GM12878 (cell line): ENCODE measurements at regions not wholly inside any gene's neighbourhood (a gene's known extent, or its start where the extent isn't known, plus 50 kb on each side); places are given as distances from the start of the nearest gene placed in this dataset.

Source experiments
- ATAC-seq: fragments of 200-7000 bp; cut with Tn5 transposase; 3 replicates; pipeline ENCODE4 v1.9.1; 2020; ENCODE audit warnings: mild to moderate bottlenecking, moderate library complexity
- BruUV-seq: library from RNA; stranded (reverse); fragments of 400-500 nt; replicated peaks from 2 replicates; lab custom pipeline; 2021; lab: Mats Ljungman, UMichigan
- CTCF ChIA-PET: fragments of 300-600 bp; sonication (Branson Sonifier 250); formaldehyde crosslinking; extraction: SDS; loops from one replicate; lab custom pipeline; 2021; ENCODE audit warnings: inconsistent platforms; lab: Yijun Ruan, JAX
- POLR2A ChIA-PET: fragments of 350-600 bp; formaldehyde crosslinking; extraction: SDS; loops from one replicate; lab custom pipeline; 2021; ENCODE audit warnings: inconsistent platforms; lab: Charles Lee
- RAD21 ChIA-PET: fragments of 300-600 bp; sonication (Branson Sonifier 250); formaldehyde crosslinking; loops from one replicate; lab custom pipeline; 2023; ENCODE audit warnings: antibody characterized with exemption; ENCODE audit not compliant: unreplicated experiment; lab: Charles Lee
- SMC1A ChIA-PET: fragments of 300-600 bp; sonication (Branson Sonifier 250); formaldehyde crosslinking; loops from one replicate; lab custom pipeline; 2023; ENCODE audit not compliant: unreplicated experiment, uncharacterized antibody; lab: Charles Lee
- DNase-seq: peaks from one replicate; pipeline ENCODE4 v3.0.0-alpha.2; 2011; ENCODE audit warnings: low read depth, low spot score
- FAIRE-seq: peaks from 3 replicates; lab custom pipeline; 2011; peaks lifted over from hg19 to GRCh38; lab: Jason Lieb, UNC
- H2AFZ ChIP-seq: 2 replicates; pipeline ENCODE4 v1.6.0; 2011; ENCODE audit warnings: low read depth, low read length, control low read depth; ENCODE audit not compliant: control insufficient read depth
- H3K27ac ChIP-seq: 2 replicates; pipeline ENCODE4 v1.5.1; 2011; ENCODE audit warnings: control low read depth; ENCODE audit not compliant: control insufficient read depth, insufficient read depth
- H3K27me3 ChIP-seq, 2 experiments: replicated peaks in 1 of 2; 2 replicates each; pipeline versions ENCODE4 v1.6.0 to v1.6.1; 2011; ENCODE audit warnings: low read length in 1 of 2; ENCODE audit not compliant: control insufficient read depth in 2 of 2, insufficient read depth in 2 of 2
- H3K36me3 ChIP-seq, 2 experiments: 2 replicates each; pipeline ENCODE4 v1.5.1; 2011; ENCODE audit warnings: low read length in 1 of 2; ENCODE audit not compliant: control insufficient read depth in 2 of 2, insufficient read depth in 2 of 2
- H3K4me1 ChIP-seq: 2 replicates; pipeline ENCODE4 v1.6.1; 2011; ENCODE audit warnings: mild to moderate bottlenecking, low read length, moderate library complexity, mixed read lengths; ENCODE audit not compliant: control insufficient read depth, insufficient read depth
- H3K4me2 ChIP-seq: 2 replicates; pipeline ENCODE4 v1.6.0; 2011; ENCODE audit warnings: control low read depth; ENCODE audit not compliant: control insufficient read depth, insufficient read depth
- H3K4me3 ChIP-seq: fragments of 200-600 bp; sonication (generic); 2 replicates; pipeline ENCODE4 v1.5.1; 2016
- H3K79me2 ChIP-seq: 2 replicates; pipeline ENCODE4 v1.6.0; 2011; ENCODE audit warnings: low read length; ENCODE audit not compliant: control insufficient read depth, insufficient read depth
- H3K9ac ChIP-seq: 2 replicates; pipeline ENCODE4 v1.8.0; 2011; ENCODE audit warnings: low read length, control low read depth, mixed read lengths; ENCODE audit not compliant: control insufficient read depth, insufficient read depth
- H3K9me3 ChIP-seq: replicated peaks from 3 replicates; pipeline ENCODE4 v1.5.1; 2011; ENCODE audit warnings: mild to moderate bottlenecking, low read length; ENCODE audit not compliant: control insufficient read depth, insufficient read depth
- H4K20me1 ChIP-seq: 2 replicates; pipeline ENCODE4 v1.6.0; 2011; ENCODE audit not compliant: control insufficient read depth, insufficient read depth
- ATF7 ChIP-seq: fragments of 450-650 bp; IDR thresholded peaks from 2 replicates; pipeline ENCODE4 v1.6.1; 2016; ENCODE audit warnings: low read depth, mild to moderate bottlenecking
- BCL11A ChIP-seq: IDR thresholded peaks from 2 replicates; pipeline ENCODE4 v1.6.1; 2011; ENCODE audit warnings: low read depth, low read length
- EGR1 ChIP-seq, 2 experiments: IDR thresholded peaks; 1 replicate in 1 of 2; 2 replicates in 1 of 2; pipeline ENCODE4 v1.6.1; 2011 to 2012; ENCODE audit warnings: low read depth in 2 of 2, low read length in 2 of 2, borderline replicate concordance in 1 of 2, mild to moderate bottlenecking in 1 of 2, moderate library complexity in 1 of 2
- GATAD2B ChIP-seq: fragments of 450-650 bp; conservative IDR thresholded peaks from 2 replicates; pipeline ENCODE4 v1.6.1; 2017; ENCODE audit warnings: low read depth, mild to moderate bottlenecking, moderate library complexity
- KAT2A ChIP-seq: conservative IDR thresholded peaks from 2 replicates; pipeline ENCODE4 v1.6.1; 2011; ENCODE audit warnings: low read depth, low read length; ENCODE audit not compliant: control insufficient read depth
- PML ChIP-seq: IDR thresholded peaks from 2 replicates; pipeline ENCODE4 v1.6.1; 2012; ENCODE audit warnings: low read length, inconsistent platforms
- RB1 ChIP-seq: fragments of 450-650 bp; formaldehyde crosslinking; IDR thresholded peaks from 2 replicates; pipeline ENCODE4 v1.6.1; 2017; ENCODE audit warnings: mild to moderate bottlenecking, borderline replicate concordance
- SIX5 ChIP-seq: IDR thresholded peaks from 2 replicates; pipeline ENCODE4 v1.6.1; 2011; ENCODE audit warnings: mild to moderate bottlenecking, low read depth, low read length, moderate library complexity; ENCODE audit not compliant: severe bottlenecking
- SMAD1 ChIP-seq: fragments of 450-650 bp; IDR thresholded peaks from 2 replicates; pipeline ENCODE4 v1.6.1; 2018; ENCODE audit warnings: mild to moderate bottlenecking, low read depth; ENCODE audit not compliant: partially characterized antibody
- WGBS: methylation state at CpG from one replicate; pipeline ENCODE4 v1.1.6; 2016; ENCODE audit warnings: low lambda C conversion rate; ENCODE audit not compliant: insufficient replicate concordance, insufficient coverage; ENCODE audit errors: missing lambda C conversion rate; 5-methylcytosine and 5-hydroxymethylcytosine counted together
- in situ Hi-C: fragments of 300-500 bp; cut with MboI; formaldehyde crosslinking; loops from 9 replicates; pipeline ENCODE4 v1.14.3; 2018; ENCODE audit warnings: mixed read lengths
- intact Hi-C: fragments of 100-400 bp; cut with micrococcal nuclease; formaldehyde crosslinking; loops from one replicate; pipeline ENCODE4 v1.14.2; 2022; ENCODE audit not compliant: unreplicated experiment
- TF ChIP-seq, protein P1 (sequence below): IDR thresholded peaks from 2 replicates; pipeline ENCODE4 v1.6.1; 2012; ENCODE audit warnings: low read depth, low read length, improper control_type of control experiment
- TF ChIP-seq, protein P2 (sequence below): IDR thresholded peaks from 2 replicates; pipeline ENCODE4 v1.6.1; 2011; ENCODE audit warnings: low read depth, low read length, improper control_type of control experiment, borderline replicate concordance
- TF ChIP-seq, protein P3 (sequence below): IDR thresholded peaks from 2 replicates; pipeline ENCODE4 v1.6.1; 2011; ENCODE audit warnings: borderline replicate concordance, low read depth, mild to moderate bottlenecking, moderate library complexity, mixed read lengths, low read length; ENCODE audit not compliant: insufficient read depth; ENCODE audit errors: extremely low read length
- TF ChIP-seq, protein P4 (sequence below): fragments of 450-650 bp; IDR thresholded peaks from 2 replicates; pipeline ENCODE4 v1.6.1; 2017; ENCODE audit warnings: mild to moderate bottlenecking, moderate library complexity
- TF ChIP-seq, protein P5 (sequence below), 3 experiments: IDR thresholded peaks in 2 of 3; conservative IDR thresholded peaks in 1 of 3; 2 replicates each; pipeline ENCODE4 v1.5.1; 2011; ENCODE audit warnings: low read depth in 3 of 3, low read length in 3 of 3, mild to moderate bottlenecking in 3 of 3, control low read depth in 2 of 3, moderate library complexity in 2 of 3, inconsistent platforms in 1 of 3, mixed read lengths in 1 of 3; ENCODE audit not compliant: control insufficient read depth in 2 of 3, insufficient read depth in 1 of 3; ENCODE audit errors: extremely low read depth in 1 of 3

DNA sequence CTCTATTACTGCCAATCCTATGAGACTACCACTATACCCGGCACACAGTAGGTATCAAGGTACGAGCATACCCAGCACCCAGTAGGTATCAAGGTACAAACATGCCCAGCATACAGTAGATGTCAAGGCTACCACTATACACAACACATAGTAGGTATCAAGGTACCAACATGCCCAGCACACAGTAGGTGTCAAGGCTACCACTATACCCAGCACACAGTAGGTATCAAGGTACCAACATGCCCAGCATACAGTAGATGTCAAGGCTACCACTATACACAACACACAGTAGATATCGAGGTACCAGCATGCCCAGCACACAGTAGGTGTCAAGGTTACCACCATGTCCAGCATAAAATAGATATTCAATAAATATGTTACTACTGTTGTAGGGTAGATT is 98.4 kb downstream of the C1orf94 start:
- Histone ChIP-seq H3K4me1 (no peaks in the 10 kb centered on the region), H3K4me3 (no peak overlapping the region), H3K9me3 (no peaks in the 10 kb centered on the region), H2AFZ (no peak overlapping the region), H3K36me3 (no peaks in the 10 kb centered on the region), H3K4me2 (no peak overlapping the region), H3K27me3 (no peaks in the 10 kb centered on the region), H3K9ac (no peak overlapping the region), H4K20me1 (no peaks in the 10 kb centered on the region), H3K27ac (no peak overlapping the region), H3K79me2 (no peaks in the 10 kb centered on the region)
- WGBS = 39% methylated on average over 3 of the region's 3 CpGs
- RAD21 ChIA-PET = no interaction called here
- FAIRE-seq (no peak), ATAC-seq (no peak), DNase-seq (no peak)
- POLR2A ChIA-PET = no interaction called here
- in situ Hi-C loops (no loop called here), intact Hi-C loops (no loop called here)
- SMC1A ChIA-PET = no interaction called here
- no TSS peak for BruUV-seq
- CTCF ChIA-PET = no interaction called here
- no peak for TF ChIP-seq KAT2A
- TF ChIP-seq ATF7 = no peak
- TF ChIP-seq, protein P1, sequence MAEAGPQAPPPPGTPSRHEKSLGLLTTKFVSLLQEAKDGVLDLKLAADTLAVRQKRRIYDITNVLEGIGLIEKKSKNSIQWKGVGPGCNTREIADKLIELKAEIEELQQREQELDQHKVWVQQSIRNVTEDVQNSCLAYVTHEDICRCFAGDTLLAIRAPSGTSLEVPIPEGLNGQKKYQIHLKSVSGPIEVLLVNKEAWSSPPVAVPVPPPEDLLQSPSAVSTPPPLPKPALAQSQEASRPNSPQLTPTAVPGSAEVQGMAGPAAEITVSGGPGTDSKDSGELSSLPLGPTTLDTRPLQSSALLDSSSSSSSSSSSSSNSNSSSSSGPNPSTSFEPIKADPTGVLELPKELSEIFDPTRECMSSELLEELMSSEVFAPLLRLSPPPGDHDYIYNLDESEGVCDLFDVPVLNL = no peak
- TF ChIP-seq, protein P2, sequence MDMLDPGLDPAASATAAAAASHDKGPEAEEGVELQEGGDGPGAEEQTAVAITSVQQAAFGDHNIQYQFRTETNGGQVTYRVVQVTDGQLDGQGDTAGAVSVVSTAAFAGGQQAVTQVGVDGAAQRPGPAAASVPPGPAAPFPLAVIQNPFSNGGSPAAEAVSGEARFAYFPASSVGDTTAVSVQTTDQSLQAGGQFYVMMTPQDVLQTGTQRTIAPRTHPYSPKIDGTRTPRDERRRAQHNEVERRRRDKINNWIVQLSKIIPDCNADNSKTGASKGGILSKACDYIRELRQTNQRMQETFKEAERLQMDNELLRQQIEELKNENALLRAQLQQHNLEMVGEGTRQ = no peak
- TF ChIP-seq, protein P3, sequence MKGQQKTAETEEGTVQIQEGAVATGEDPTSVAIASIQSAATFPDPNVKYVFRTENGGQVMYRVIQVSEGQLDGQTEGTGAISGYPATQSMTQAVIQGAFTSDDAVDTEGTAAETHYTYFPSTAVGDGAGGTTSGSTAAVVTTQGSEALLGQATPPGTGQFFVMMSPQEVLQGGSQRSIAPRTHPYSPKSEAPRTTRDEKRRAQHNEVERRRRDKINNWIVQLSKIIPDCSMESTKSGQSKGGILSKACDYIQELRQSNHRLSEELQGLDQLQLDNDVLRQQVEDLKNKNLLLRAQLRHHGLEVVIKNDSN = no peak
- TF ChIP-seq, protein P4, sequence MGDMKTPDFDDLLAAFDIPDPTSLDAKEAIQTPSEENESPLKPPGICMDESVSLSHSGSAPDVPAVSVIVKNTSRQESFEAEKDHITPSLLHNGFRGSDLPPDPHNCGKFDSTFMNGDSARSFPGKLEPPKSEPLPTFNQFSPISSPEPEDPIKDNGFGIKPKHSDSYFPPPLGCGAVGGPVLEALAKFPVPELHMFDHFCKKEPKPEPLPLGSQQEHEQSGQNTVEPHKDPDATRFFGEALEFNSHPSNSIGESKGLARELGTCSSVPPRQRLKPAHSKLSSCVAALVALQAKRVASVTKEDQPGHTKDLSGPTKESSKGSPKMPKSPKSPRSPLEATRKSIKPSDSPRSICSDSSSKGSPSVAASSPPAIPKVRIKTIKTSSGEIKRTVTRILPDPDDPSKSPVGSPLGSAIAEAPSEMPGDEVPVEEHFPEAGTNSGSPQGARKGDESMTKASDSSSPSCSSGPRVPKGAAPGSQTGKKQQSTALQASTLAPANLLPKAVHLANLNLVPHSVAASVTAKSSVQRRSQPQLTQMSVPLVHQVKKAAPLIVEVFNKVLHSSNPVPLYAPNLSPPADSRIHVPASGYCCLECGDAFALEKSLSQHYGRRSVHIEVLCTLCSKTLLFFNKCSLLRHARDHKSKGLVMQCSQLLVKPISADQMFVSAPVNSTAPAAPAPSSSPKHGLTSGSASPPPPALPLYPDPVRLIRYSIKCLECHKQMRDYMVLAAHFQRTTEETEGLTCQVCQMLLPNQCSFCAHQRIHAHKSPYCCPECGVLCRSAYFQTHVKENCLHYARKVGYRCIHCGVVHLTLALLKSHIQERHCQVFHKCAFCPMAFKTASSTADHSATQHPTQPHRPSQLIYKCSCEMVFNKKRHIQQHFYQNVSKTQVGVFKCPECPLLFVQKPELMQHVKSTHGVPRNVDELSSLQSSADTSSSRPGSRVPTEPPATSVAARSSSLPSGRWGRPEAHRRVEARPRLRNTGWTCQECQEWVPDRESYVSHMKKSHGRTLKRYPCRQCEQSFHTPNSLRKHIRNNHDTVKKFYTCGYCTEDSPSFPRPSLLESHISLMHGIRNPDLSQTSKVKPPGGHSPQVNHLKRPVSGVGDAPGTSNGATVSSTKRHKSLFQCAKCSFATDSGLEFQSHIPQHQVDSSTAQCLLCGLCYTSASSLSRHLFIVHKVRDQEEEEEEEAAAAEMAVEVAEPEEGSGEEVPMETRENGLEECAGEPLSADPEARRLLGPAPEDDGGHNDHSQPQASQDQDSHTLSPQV = no peak
- TF ChIP-seq GATAD2B = no peak
- no peak for TF ChIP-seq PML
- no peak for TF ChIP-seq SMAD1
- TF ChIP-seq, protein P5, sequence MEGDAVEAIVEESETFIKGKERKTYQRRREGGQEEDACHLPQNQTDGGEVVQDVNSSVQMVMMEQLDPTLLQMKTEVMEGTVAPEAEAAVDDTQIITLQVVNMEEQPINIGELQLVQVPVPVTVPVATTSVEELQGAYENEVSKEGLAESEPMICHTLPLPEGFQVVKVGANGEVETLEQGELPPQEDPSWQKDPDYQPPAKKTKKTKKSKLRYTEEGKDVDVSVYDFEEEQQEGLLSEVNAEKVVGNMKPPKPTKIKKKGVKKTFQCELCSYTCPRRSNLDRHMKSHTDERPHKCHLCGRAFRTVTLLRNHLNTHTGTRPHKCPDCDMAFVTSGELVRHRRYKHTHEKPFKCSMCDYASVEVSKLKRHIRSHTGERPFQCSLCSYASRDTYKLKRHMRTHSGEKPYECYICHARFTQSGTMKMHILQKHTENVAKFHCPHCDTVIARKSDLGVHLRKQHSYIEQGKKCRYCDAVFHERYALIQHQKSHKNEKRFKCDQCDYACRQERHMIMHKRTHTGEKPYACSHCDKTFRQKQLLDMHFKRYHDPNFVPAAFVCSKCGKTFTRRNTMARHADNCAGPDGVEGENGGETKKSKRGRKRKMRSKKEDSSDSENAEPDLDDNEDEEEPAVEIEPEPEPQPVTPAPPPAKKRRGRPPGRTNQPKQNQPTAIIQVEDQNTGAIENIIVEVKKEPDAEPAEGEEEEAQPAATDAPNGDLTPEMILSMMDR (IDR thresholded peaks at IDR 0.05 in 2 of 3, conservative IDR thresholded peaks at IDR 0.05 in 1 of 3; ENCODE audit: control insufficient read depth in 2 of 3, extremely low read depth in 1 of 3, insufficient read depth in 1 of 3, low read depth in 3 of 3, low read length in 3 of 3) = no peak
- no peak for TF ChIP-seq EGR1 (IDR thresholded peaks at IDR 0.05; ENCODE audit: borderline replicate concordance in 1 of 2, low read depth in 2 of 2, low read length in 2 of 2)
- TF ChIP-seq BCL11A = no peak
- TF ChIP-seq SIX5 = no peak
- no peak for TF ChIP-seq RB1
